ENCODE measurements at regions not wholly inside any gene's neighbourhood (a gene's known extent, or its start where the extent isn't known, plus 50 kb on each side); places are given as distances from the start of the nearest gene placed in this dataset.

DNA sequence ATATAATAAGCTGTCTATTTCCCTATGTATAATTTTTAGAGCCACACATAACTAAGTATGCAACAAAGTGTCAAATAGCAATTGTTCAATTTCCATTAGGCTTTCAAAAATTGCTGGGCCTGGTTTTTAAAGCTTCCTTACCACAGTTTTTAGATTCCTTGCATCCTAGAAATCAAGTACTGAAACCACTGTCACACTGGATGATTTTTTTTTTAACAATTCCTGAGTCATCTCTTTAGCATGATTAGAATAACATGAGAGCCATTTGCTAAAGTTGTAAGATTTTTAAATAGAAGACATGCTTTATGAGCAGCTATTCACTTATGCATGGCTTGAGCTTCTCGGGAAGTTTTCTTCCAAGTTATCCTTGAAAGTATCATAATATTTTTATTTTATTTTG lies 319.5 kb upstream of the NXPH2 start (continued):
- TF ChIP-seq, protein P1, sequence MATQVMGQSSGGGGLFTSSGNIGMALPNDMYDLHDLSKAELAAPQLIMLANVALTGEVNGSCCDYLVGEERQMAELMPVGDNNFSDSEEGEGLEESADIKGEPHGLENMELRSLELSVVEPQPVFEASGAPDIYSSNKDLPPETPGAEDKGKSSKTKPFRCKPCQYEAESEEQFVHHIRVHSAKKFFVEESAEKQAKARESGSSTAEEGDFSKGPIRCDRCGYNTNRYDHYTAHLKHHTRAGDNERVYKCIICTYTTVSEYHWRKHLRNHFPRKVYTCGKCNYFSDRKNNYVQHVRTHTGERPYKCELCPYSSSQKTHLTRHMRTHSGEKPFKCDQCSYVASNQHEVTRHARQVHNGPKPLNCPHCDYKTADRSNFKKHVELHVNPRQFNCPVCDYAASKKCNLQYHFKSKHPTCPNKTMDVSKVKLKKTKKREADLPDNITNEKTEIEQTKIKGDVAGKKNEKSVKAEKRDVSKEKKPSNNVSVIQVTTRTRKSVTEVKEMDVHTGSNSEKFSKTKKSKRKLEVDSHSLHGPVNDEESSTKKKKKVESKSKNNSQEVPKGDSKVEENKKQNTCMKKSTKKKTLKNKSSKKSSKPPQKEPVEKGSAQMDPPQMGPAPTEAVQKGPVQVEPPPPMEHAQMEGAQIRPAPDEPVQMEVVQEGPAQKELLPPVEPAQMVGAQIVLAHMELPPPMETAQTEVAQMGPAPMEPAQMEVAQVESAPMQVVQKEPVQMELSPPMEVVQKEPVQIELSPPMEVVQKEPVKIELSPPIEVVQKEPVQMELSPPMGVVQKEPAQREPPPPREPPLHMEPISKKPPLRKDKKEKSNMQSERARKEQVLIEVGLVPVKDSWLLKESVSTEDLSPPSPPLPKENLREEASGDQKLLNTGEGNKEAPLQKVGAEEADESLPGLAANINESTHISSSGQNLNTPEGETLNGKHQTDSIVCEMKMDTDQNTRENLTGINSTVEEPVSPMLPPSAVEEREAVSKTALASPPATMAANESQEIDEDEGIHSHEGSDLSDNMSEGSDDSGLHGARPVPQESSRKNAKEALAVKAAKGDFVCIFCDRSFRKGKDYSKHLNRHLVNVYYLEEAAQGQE (tag by site-specific recombination; IDR thresholded peaks at IDR 0.05): no peak
- TF ChIP-seq ZNF16 (tag by site-specific recombination; IDR thresholded peaks at IDR 0.05; ENCODE audit: low read depth) (no peak), SETDB1 (IDR thresholded peaks at IDR 0.05; ENCODE audit: insufficient read length, low read length) (no peak)
- TF ChIP-seq, protein P2, sequence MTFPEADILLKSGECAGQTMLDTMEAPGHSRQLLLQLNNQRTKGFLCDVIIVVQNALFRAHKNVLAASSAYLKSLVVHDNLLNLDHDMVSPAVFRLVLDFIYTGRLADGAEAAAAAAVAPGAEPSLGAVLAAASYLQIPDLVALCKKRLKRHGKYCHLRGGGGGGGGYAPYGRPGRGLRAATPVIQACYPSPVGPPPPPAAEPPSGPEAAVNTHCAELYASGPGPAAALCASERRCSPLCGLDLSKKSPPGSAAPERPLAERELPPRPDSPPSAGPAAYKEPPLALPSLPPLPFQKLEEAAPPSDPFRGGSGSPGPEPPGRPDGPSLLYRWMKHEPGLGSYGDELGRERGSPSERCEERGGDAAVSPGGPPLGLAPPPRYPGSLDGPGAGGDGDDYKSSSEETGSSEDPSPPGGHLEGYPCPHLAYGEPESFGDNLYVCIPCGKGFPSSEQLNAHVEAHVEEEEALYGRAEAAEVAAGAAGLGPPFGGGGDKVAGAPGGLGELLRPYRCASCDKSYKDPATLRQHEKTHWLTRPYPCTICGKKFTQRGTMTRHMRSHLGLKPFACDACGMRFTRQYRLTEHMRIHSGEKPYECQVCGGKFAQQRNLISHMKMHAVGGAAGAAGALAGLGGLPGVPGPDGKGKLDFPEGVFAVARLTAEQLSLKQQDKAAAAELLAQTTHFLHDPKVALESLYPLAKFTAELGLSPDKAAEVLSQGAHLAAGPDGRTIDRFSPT (tag by site-specific recombination; IDR thresholded peaks at IDR 0.05): no peak

DNA sequence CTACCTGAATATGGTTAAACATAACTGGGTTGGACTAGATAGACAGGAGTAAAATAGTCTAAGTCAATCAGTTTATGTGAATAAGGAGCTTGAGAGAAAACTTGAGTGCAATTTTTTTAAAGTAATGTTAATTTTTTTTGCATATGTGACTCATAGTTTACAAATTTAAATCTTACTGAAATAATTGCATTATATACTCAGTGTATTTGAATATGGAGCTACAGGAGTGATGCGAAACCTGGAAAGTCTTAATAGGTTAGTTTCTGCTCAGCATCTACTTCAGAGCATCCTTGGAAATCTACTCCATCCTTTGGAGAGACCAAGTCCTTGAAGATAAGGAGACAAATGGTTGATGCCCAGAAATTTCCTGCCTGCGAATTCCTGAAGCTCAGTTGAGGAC lies 318.8 kb upstream of the NXPH2 start:
- ChIA-PET POLR2A (no interaction called here), CTCF (interaction anchor here (0.8 kb wide), 1 partner anchor 10 kb away, joined by 3 read pairs; no protein-coding TSS in a partner anchor)
- no peaks in the 10 kb centered on the region for H3K36me3 ChIP-seq (ENCODE audit: control insufficient read depth in 2 of 2, insufficient read depth in 1 of 2, low read length in 2 of 2)
- TF ChIP-seq ZNF335 (tag by site-specific recombination; conservative IDR thresholded peaks at IDR 0.05): no peak
- no peak for TF ChIP-seq ZNF596 (tag by site-specific recombination; IDR thresholded peaks at IDR 0.05)
- no peak for TF ChIP-seq REPIN1 (tag by site-specific recombination; IDR thresholded peaks at IDR 0.05; ENCODE audit: low read depth)
- no peak for TF ChIP-seq ZNF10 (tag by site-specific recombination; IDR thresholded peaks at IDR 0.05)
- TF ChIP-seq ZNF501 (tag by site-specific recombination; IDR thresholded peaks at IDR 0.05): no peak
- no peak for TF ChIP-seq ZNF391 (tag by site-specific recombination; IDR thresholded peaks at IDR 0.05; ENCODE audit: borderline replicate concordance, low read depth)
- TF ChIP-seq ZNF23 (tag by site-specific recombination; IDR thresholded peaks at IDR 0.05; ENCODE audit: borderline replicate concordance): no peak
- no peak for TF ChIP-seq ZBTB1 (tag by site-specific recombination; IDR thresholded peaks at IDR 0.05)
- TF ChIP-seq ZNF530 (tag by site-specific recombination; IDR thresholded peaks at IDR 0.05; ENCODE audit: low read depth): no peak
- TF ChIP-seq, protein P3, sequence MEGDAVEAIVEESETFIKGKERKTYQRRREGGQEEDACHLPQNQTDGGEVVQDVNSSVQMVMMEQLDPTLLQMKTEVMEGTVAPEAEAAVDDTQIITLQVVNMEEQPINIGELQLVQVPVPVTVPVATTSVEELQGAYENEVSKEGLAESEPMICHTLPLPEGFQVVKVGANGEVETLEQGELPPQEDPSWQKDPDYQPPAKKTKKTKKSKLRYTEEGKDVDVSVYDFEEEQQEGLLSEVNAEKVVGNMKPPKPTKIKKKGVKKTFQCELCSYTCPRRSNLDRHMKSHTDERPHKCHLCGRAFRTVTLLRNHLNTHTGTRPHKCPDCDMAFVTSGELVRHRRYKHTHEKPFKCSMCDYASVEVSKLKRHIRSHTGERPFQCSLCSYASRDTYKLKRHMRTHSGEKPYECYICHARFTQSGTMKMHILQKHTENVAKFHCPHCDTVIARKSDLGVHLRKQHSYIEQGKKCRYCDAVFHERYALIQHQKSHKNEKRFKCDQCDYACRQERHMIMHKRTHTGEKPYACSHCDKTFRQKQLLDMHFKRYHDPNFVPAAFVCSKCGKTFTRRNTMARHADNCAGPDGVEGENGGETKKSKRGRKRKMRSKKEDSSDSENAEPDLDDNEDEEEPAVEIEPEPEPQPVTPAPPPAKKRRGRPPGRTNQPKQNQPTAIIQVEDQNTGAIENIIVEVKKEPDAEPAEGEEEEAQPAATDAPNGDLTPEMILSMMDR (tag by site-specific recombination; IDR thresholded peaks at IDR 0.05): no peak
- TF ChIP-seq, protein P4, sequence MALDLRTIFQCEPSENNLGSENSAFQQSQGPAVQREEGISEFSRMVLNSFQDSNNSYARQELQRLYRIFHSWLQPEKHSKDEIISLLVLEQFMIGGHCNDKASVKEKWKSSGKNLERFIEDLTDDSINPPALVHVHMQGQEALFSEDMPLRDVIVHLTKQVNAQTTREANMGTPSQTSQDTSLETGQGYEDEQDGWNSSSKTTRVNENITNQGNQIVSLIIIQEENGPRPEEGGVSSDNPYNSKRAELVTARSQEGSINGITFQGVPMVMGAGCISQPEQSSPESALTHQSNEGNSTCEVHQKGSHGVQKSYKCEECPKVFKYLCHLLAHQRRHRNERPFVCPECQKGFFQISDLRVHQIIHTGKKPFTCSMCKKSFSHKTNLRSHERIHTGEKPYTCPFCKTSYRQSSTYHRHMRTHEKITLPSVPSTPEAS (tag by site-specific recombination; IDR thresholded peaks at IDR 0.05): no peak
- no peak for TF ChIP-seq ZNF561 (tag by site-specific recombination; IDR thresholded peaks at IDR 0.05; ENCODE audit: borderline replicate concordance)
- H3K27ac ChIP-seq (ENCODE audit: extremely low read depth, low read depth, low read length): no peak overlapping the region
- H3K9me3 ChIP-seq (ENCODE audit: control insufficient read depth, insufficient read depth, low read depth, low read length): no peaks in the 10 kb centered on the region
- no peaks in the 10 kb centered on the region for H3K4me1 ChIP-seq (ENCODE audit: control insufficient read depth, insufficient read depth, low read length)
- H3K4me3 ChIP-seq (ENCODE audit: low read depth, low read length): no peak overlapping the region
